Fibroblast of the aortic adventitia (primary cell): ENCODE measurements at regions not wholly inside any gene's neighbourhood (a gene's known extent, or its start where the extent isn't known, plus 50 kb on each side); places are given as distances from the start of the nearest gene placed in this dataset.

Experiments used
- DNase-seq: peaks from one replicate; pipeline ENCODE4 v3.0.0-alpha.2; 2010; ENCODE audit warnings: low read depth
- H3K4me3 ChIP-seq: 2 replicates; pipeline ENCODE4 v1.5.1; 2011; ENCODE audit warnings: low read depth, mild to moderate bottlenecking, control low read depth, low read length, moderate library complexity
- CTCF ChIP-seq: IDR thresholded peaks from 2 replicates; pipeline ENCODE4 v1.5.1; 2011; ENCODE audit warnings: mild to moderate bottlenecking, low read length, control low read depth, inconsistent platforms; ENCODE audit not compliant: insufficient read depth

GRCh38 chr10:6737080-6737641 is 157.1 kb upstream of the PRKCQ start:
- TF ChIP-seq CTCF: no peak
- H3K4me3 ChIP-seq: no peak overlapping the region
- peak; percentile 38 for DNase-seq

- no peak for DNase-seq
- no peak overlapping the region for H3K4me3 ChIP-seq
- TF ChIP-seq CTCF: no peak
Measured at GRCh38 chr10:6734286-6734685, 154.2 kb upstream of the PRKCQ start.

GRCh38 chr10:6729861-6730344 is 149.8 kb upstream of the PRKCQ start:
- DNase-seq: peak; percentile 91
- no peak for TF ChIP-seq CTCF
- H3K4me3 ChIP-seq: no peak overlapping the region

GRCh38 chr10:6729071-6729774 is 149.1 kb upstream of the PRKCQ start:
- TF ChIP-seq CTCF: no peak
- no peak overlapping the region for H3K4me3 ChIP-seq
- peak; percentile 91 for DNase-seq

GRCh38 chr10:6726924-6727323 is 146.8 kb upstream of the PRKCQ start:
- no peak overlapping the region for H3K4me3 ChIP-seq
- no peak for TF ChIP-seq CTCF
- DNase-seq: no peak

- no peak for TF ChIP-seq CTCF
- peak; percentile 57 for DNase-seq
- no peak overlapping the region for H3K4me3 ChIP-seq
Measured at GRCh38 chr10:6722616-6723004, 142.5 kb upstream of the PRKCQ start.
